ENCODE measurements at regions not wholly inside any gene's neighbourhood (a gene's known extent, or its start where the extent isn't known, plus 50 kb on each side); places are given as distances from the start of the nearest gene placed in this dataset.

DNA sequence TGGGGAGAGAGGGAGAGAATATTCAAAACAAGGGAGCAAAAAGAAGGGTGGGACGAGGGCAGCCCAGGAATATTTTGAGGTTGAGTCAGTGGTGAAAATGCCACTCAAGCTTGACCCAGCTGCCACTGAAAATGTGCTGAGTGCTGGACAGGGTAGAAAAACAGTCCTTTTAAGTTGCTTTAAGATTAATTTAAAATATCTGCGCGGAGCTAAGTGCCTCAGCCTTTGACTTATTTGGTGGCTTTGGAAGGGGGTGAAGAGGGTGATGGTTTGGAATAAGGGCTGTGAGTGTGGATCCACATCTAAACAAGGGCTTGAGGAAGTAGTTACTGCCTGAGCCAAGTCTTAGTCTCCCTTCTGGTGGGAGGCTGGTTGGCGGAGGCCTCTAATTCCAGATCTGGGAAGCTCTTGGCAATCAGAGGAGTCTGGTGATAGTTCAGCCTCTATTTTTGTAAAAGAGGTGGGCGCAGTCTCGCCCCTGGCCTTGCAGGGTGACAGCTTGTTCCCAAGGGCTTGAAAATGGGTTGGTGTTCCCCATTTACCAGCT, 280.8 kb upstream of the ROPN1 start:
- Histone ChIP-seq H3K9me3 (replicated peaks in 1 of 2; ENCODE audit: control insufficient read depth in 2 of 2, insufficient read depth in 1 of 2, low read depth in 1 of 2, low read length in 2 of 2) (no peaks in the 10 kb centered on the region), H3K4me2 (ENCODE audit: insufficient read depth, low read length, poor library complexity, severe bottlenecking) (no peak overlapping the region), H2BK120ac (ENCODE audit: low read depth, low read length) (no peak overlapping the region), H3K27ac (replicated peaks; ENCODE audit: low read length) (no peak overlapping the region), H2AFZ (ENCODE audit: low read length) (no peak overlapping the region), H3K4ac (ENCODE audit: low read length) (no peak overlapping the region), H3K79me1 (ENCODE audit: low read depth, low read length) (no peaks in the 10 kb centered on the region), H2AK5ac (ENCODE audit: low read depth, low read length) (no peak overlapping the region), H3K14ac (ENCODE audit: low read length) (no peak overlapping the region), H4K91ac (ENCODE audit: low read depth, low read length, poor library complexity) (no peak overlapping the region), H3K36me3 (replicated peaks in 1 of 2; ENCODE audit: control insufficient read depth in 2 of 2, insufficient read depth in 2 of 2, low read length in 2 of 2) (peaks cover 0 to 5% of the 10 kb centered on the region in 2 donors), H3K9ac (ENCODE audit: low read depth, low read length, poor library complexity) (no peak overlapping the region), H3K18ac (ENCODE audit: low read length) (no peak overlapping the region), H2BK12ac (ENCODE audit: low read length) (no peak overlapping the region), H3K4me1 (ENCODE audit: control insufficient read depth in 2 of 2, insufficient read depth in 1 of 2, low read depth in 1 of 2, low read length in 2 of 2) (peaks cover 15 to 19% of the 10 kb centered on the region in 2 donors), H4K8ac (ENCODE audit: low read depth, low read length) (no peak overlapping the region), H2BK15ac (ENCODE audit: low read length) (no peak overlapping the region), H2BK5ac (ENCODE audit: low read length) (no peak overlapping the region), H3K23ac (ENCODE audit: low read depth, low read length, poor library complexity) (no peak overlapping the region), H3K27me3 (ENCODE audit: control insufficient read depth in 3 of 3, insufficient read depth in 3 of 3, low read depth in 1 of 3, low read length in 3 of 3) (no peaks in the 10 kb centered on the region), H3K4me3 (ENCODE audit: low read length in 2 of 2) (no peak overlapping the region)
- no peak for DNase-seq (ENCODE audit: low spot score)
- no CpG with 5 or more reads among the region's 6 CpGs for WGBS, 2 donors (ENCODE audit: extremely low coverage in 2 of 2, insufficient read length in 2 of 2, insufficient replicate concordance in 1 of 2)

DNA sequence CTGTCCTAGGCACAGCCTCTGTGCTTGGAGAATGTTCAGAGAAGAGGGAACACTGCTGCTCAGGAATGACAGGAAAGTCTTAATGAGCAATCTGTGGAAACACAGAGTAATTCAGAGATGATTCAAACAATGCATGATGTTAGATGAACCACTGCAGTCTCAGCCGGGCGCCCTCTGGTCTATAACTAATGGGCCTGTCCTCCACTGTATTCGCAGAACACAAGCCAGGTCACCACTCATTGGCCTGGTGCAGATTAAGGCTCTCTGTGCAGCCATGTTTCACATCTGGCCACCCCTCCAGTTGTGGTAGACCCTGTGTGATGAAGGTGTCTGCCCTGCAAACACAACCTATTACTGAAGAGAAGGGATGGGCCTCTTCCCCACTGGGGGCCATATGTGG, 281.7 kb upstream of the ROPN1 start:
- no peaks in the 10 kb centered on the region for H3K27me3 ChIP-seq (ENCODE audit: control insufficient read depth in 3 of 3, insufficient read depth in 3 of 3, low read depth in 1 of 3, low read length in 3 of 3)
- no peak overlapping the region for H3K9ac ChIP-seq (ENCODE audit: low read depth, low read length, poor library complexity)
- no peak overlapping the region for H2BK12ac ChIP-seq (ENCODE audit: low read length)
- no peak overlapping the region for H3K4me2 ChIP-seq (ENCODE audit: insufficient read depth, low read length, poor library complexity, severe bottlenecking)
- no peak overlapping the region for H2AFZ ChIP-seq (ENCODE audit: low read length)
- no peak overlapping the region for H2BK120ac ChIP-seq (ENCODE audit: low read depth, low read length)
- H3K4me3 ChIP-seq (ENCODE audit: low read length in 2 of 2), result no peak overlapping the region
- no peaks in the 10 kb centered on the region for H3K79me1 ChIP-seq (ENCODE audit: low read depth, low read length)
- H4K8ac ChIP-seq (ENCODE audit: low read depth, low read length), result no peak overlapping the region
- H3K27ac ChIP-seq (replicated peaks; ENCODE audit: low read length), result no peak overlapping the region
- no peak for DNase-seq (ENCODE audit: low spot score)
- no peak overlapping the region for H3K18ac ChIP-seq (ENCODE audit: low read length)
- H2AK5ac ChIP-seq (ENCODE audit: low read depth, low read length), result no peak overlapping the region
- no peaks in the 10 kb centered on the region for H3K9me3 ChIP-seq (replicated peaks in 1 of 2; ENCODE audit: control insufficient read depth in 2 of 2, insufficient read depth in 1 of 2, low read depth in 1 of 2, low read length in 2 of 2)
- H3K23ac ChIP-seq (ENCODE audit: low read depth, low read length, poor library complexity), result no peak overlapping the region
- H2BK15ac ChIP-seq (ENCODE audit: low read length), result no peak overlapping the region
- H3K36me3 ChIP-seq (replicated peaks in 1 of 2; ENCODE audit: control insufficient read depth in 2 of 2, insufficient read depth in 2 of 2, low read length in 2 of 2), result peaks cover 0 to 5% of the 10 kb centered on the region in 2 donors
- WGBS, 2 donors (ENCODE audit: extremely low coverage in 2 of 2, insufficient read length in 2 of 2, insufficient replicate concordance in 1 of 2), result no CpG with 5 or more reads among the region's 3 CpGs
- H4K91ac ChIP-seq (ENCODE audit: low read depth, low read length, poor library complexity), result no peak overlapping the region
- H3K4me1 ChIP-seq (ENCODE audit: control insufficient read depth in 2 of 2, insufficient read depth in 1 of 2, low read depth in 1 of 2, low read length in 2 of 2), result peaks cover 11 to 13% of the 10 kb centered on the region in 2 donors
- H3K14ac ChIP-seq (ENCODE audit: low read length), result no peak overlapping the region
- H3K4ac ChIP-seq (ENCODE audit: low read length), result no peak overlapping the region
- no peak overlapping the region for H2BK5ac ChIP-seq (ENCODE audit: low read length)

DNA sequence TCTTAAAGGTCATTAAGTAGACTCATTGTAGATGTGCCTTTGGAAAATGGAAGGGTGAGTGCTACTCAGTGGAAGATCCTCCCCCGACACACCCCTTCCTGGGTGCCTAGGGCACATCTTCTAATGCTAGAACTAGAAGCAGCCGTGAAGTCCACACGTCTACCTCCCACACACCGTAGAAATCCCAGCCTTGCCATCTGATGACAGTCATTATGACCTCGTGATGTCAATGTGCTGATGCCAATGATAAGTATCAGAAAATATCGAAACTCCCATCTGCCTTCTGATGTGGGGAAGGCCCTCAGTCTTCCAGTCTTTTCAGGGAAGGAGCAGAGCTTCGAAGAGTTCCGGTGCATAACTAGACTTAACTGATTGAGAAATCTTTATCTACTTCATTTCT, 282.1 kb upstream of the ROPN1 start:
- Histone ChIP-seq H3K27ac (replicated peaks; ENCODE audit: low read length) (no peak overlapping the region), H3K23ac (ENCODE audit: low read depth, low read length, poor library complexity) (no peak overlapping the region), H3K14ac (ENCODE audit: low read length) (no peak overlapping the region), H3K79me1 (ENCODE audit: low read depth, low read length) (no peaks in the 10 kb centered on the region), H2BK120ac (ENCODE audit: low read depth, low read length) (no peak overlapping the region), H3K36me3 (replicated peaks in 1 of 2; ENCODE audit: control insufficient read depth in 2 of 2, insufficient read depth in 2 of 2, low read length in 2 of 2) (peaks cover 0 to 2% of the 10 kb centered on the region in 2 donors), H2BK12ac (ENCODE audit: low read length) (no peak overlapping the region), H2BK15ac (ENCODE audit: low read length) (no peak overlapping the region), H2AFZ (ENCODE audit: low read length) (no peak overlapping the region), H4K8ac (ENCODE audit: low read depth, low read length) (no peak overlapping the region), H3K4me2 (ENCODE audit: insufficient read depth, low read length, poor library complexity, severe bottlenecking) (no peak overlapping the region), H3K4ac (ENCODE audit: low read length) (no peak overlapping the region), H3K9me3 (replicated peaks in 1 of 2; ENCODE audit: control insufficient read depth in 2 of 2, insufficient read depth in 1 of 2, low read depth in 1 of 2, low read length in 2 of 2) (no peaks in the 10 kb centered on the region), H3K27me3 (ENCODE audit: control insufficient read depth in 3 of 3, insufficient read depth in 3 of 3, low read depth in 1 of 3, low read length in 3 of 3) (no peaks in the 10 kb centered on the region), H2BK5ac (ENCODE audit: low read length) (no peak overlapping the region), H3K9ac (ENCODE audit: low read depth, low read length, poor library complexity) (no peak overlapping the region), H3K4me3 (ENCODE audit: low read length in 2 of 2) (no peak overlapping the region), H3K18ac (ENCODE audit: low read length) (no peak overlapping the region), H2AK5ac (ENCODE audit: low read depth, low read length) (no peak overlapping the region), H4K91ac (ENCODE audit: low read depth, low read length, poor library complexity) (no peak overlapping the region), H3K4me1 (ENCODE audit: control insufficient read depth in 2 of 2, insufficient read depth in 1 of 2, low read depth in 1 of 2, low read length in 2 of 2) (peaks cover 11 to 13% of the 10 kb centered on the region in 2 donors)
- WGBS, 2 donors (ENCODE audit: extremely low coverage in 2 of 2, insufficient read length in 2 of 2, insufficient replicate concordance in 1 of 2), result no CpG with 5 or more reads among the region's 8 CpGs
- DNase-seq (ENCODE audit: low spot score), result no peak

DNA sequence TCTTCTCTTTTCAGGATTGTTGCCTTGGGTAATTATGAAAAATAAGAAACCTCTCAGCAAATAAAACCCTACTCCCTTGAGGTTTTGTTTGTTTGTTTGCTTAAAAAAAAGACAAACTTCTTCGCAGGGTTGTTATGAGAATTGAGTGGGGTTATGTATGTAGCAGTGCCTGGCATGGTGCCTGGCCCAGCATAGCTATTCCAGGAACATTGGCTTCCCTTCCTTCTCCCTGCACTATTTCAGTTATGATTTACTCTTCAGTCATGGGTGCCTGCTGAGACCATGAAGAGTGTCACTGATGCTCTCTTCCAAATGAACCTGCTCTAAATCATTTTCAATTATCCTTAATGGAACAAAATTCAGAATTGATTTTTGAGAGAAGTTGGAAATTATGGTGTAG, 283.5 kb upstream of the ROPN1 start:
- no peak overlapping the region for H2BK12ac ChIP-seq (ENCODE audit: low read length)
- no peak overlapping the region for H3K14ac ChIP-seq (ENCODE audit: low read length)
- no peak overlapping the region for H3K23ac ChIP-seq (ENCODE audit: low read depth, low read length, poor library complexity)
- no peaks in the 10 kb centered on the region for H3K79me1 ChIP-seq (ENCODE audit: low read depth, low read length)
- no peak overlapping the region for H3K9ac ChIP-seq (ENCODE audit: low read depth, low read length, poor library complexity)
- WGBS, 2 donors (ENCODE audit: extremely low coverage in 2 of 2, insufficient read length in 2 of 2, insufficient replicate concordance in 1 of 2), result no CpG with 5 or more reads among the region's 1 CpG
- no peak overlapping the region for H3K4me3 ChIP-seq (ENCODE audit: low read length in 2 of 2)
- H4K91ac ChIP-seq (ENCODE audit: low read depth, low read length, poor library complexity), result no peak overlapping the region
- H3K27me3 ChIP-seq (ENCODE audit: control insufficient read depth in 3 of 3, insufficient read depth in 3 of 3, low read depth in 1 of 3, low read length in 3 of 3), result no peaks in the 10 kb centered on the region
- no peak overlapping the region for H2BK5ac ChIP-seq (ENCODE audit: low read length)
- H3K18ac ChIP-seq (ENCODE audit: low read length), result no peak overlapping the region
- H3K9me3 ChIP-seq (replicated peaks in 1 of 2; ENCODE audit: control insufficient read depth in 2 of 2, insufficient read depth in 1 of 2, low read depth in 1 of 2, low read length in 2 of 2), result no peaks in the 10 kb centered on the region
- peaks cover 3 to 11% of the 10 kb centered on the region in 2 donors for H3K4me1 ChIP-seq (ENCODE audit: control insufficient read depth in 2 of 2, insufficient read depth in 1 of 2, low read depth in 1 of 2, low read length in 2 of 2)
- H2BK15ac ChIP-seq (ENCODE audit: low read length), result no peak overlapping the region
- no peak overlapping the region for H2AFZ ChIP-seq (ENCODE audit: low read length)
- no peak overlapping the region for H2AK5ac ChIP-seq (ENCODE audit: low read depth, low read length)
- H2BK120ac ChIP-seq (ENCODE audit: low read depth, low read length), result no peak overlapping the region
- H3K36me3 ChIP-seq (replicated peaks in 1 of 2; ENCODE audit: control insufficient read depth in 2 of 2, insufficient read depth in 2 of 2, low read length in 2 of 2), result no peaks in the 10 kb centered on the region
- H3K27ac ChIP-seq (replicated peaks; ENCODE audit: low read length), result no peak overlapping the region
- no peak overlapping the region for H3K4ac ChIP-seq (ENCODE audit: low read length)
- no peak overlapping the region for H4K8ac ChIP-seq (ENCODE audit: low read depth, low read length)
- H3K4me2 ChIP-seq (ENCODE audit: insufficient read depth, low read length, poor library complexity, severe bottlenecking), result no peak overlapping the region
- DNase-seq (ENCODE audit: low spot score), result no peak

Measured in neuronal stem cell (in vitro differentiated cells).